Activated T-helper 1 cell treated with Interleukin-2 at 50 U/mL for 16 hours (primary cell): ENCODE measurements at regions not wholly inside any gene's neighbourhood (a gene's known extent, or its start where the extent isn't known, plus 50 kb on each side); places are given as distances from the start of the nearest gene placed in this dataset.

Source experiments
- DNase-seq: peaks from one replicate; pipeline ENCODE4 v3.0.0-alpha.2; 2020; ENCODE audit warnings: low read depth

DNA sequence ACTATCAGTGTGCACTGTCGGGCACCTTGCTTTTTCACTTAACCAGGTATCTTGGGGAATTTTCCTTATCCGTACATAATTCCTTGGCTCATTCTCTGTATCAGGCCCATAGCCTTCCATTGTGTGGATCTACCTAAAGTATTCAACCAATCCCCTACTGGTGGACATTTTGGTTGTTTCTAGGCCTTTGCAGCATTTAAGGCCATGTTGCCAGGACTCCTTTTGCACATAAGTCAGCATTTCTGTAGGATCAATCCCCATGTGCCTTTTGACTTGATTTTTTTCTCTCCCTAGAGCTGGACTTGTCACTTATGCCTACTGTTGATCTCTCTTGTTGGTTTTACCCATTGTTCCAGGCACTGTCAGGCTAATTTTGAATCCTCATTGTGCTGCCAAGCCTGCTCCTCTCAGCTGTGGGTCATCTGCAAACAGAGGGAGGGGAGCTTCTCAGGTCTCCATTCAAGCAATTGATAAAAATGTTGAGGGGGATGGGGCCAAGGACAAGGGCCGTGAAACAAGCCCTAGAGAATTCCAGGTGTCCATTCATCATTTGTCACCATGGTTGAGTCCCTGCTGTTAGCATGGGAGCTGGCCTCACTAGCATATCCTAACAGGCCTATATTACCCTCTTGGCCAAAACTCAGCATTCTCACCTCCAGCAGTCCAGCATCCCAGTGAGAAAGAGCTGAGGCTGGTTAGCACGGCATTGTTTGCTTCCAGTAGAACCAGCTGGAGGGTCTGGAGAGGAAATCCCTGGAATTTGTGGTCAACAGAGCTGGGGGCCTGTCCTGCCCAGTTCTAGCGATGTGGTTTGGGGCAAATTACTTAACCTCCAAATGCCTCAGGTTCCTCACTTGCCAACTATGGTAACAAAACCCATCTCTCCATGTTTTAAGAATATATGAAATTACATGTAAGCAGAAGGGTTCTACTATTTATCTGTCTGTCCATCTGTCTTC lies 178.4 kb downstream of the MRPL14 start:
- no peak for DNase-seq

DNA sequence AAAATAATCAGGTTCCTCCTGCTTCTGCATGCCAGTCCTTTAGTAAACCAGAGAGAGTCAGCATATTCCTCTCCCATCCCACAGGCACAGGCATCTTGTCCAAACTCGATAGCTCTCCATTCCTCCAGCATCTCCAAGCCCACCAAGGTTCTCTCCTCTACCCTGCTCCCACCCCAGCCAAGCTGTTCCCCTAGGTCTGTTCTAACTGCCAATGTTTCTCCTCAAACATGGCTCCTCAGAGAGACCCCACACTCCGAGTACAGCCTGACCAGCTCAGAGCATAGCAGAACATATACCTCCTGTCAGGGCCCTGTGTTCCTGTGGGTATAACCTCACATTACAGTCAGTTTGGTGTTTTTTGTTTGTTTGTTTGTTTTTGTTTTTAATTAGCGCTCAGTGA lies 177.8 kb downstream of the VEGFA start:
- DNase-seq = no peak

DNA sequence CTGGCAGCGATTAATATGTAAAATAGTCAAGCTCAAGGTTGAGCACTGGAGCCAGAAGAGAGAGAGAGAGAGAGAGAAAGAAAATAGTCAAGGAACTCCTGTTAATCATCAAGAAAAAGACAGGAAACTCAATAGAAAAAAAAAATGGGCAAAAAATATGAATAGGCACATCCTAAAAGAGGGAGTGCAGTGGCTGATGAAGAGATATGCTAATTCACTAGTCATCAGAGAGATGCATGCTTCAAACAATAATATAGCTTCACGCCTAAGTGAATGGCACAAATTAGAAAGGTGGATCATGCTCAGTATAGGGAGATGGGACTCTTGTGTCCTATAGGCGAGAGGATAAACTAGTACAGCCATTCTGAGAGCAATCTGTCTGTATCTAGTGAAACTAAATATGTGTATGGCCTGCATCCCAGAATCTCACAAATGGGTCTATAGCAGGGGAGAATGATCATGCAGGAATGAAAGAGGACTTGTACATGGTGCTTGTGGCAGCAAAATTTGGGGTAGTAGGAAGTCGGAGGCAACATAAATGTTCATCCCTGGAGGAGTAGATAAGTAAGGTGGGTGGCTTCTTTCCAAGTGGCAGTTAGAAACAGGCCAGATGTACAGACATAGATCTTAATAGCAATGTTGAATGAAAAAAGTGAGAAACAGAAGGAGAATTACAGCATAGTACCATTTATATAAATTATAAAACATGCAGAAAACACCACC lies 176.8 kb downstream of the VEGFA start:
- DNase-seq = no peak

DNA sequence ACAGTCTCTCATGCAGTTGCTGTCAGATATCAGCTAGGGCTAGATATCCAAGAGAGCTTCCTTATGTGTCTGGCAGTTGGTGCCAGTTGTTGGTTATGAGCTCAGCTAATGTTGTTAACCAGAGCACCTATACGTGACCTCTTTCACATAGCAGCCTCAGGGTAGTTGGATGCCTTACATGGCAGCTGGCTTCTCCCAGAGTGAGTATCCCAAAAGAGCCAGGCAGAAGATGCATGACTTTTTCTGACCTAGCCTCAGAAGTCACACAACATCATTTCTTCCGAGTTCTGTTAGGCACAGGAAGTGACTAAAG lies 175.7 kb downstream of the VEGFA start:
- DNase-seq = no peak

DNA sequence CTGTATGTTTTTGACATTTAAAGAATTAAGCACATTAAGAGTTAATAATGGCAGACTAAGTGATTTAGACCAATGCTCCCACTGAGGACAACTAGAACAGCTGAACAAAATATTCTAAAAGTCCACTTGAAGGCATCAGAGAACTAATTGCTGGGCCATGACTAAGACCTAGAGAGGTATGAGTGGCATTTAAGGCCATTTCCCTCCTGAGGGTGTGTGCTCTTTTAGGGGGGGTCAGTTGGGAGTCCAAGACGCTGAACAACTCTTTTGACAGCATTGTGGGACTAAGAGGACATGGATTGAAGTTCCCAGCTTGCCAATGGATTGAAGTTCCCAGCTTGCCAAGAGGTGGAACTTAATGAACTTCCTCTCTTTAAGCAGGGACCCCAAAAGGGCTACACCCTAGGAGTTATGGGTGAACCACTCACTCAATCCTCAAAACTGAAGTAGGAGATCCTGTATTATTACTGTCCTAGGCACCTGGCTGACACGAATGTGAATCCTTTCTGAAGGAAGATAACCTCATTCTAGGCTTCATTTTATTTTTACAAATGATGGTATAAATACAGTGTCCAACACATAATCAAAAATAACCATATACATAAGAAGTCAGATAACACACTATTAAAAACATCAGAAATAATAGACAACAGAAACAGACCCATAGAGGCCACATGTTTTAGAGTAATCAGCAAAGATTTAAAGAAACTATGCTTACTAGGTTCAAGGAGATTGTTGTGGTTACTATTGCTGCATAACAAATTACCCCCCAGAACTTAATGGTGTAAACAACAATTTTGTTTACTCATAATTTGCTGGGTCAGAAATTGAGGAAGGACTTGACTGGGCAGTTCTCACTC lies 175.1 kb downstream of the VEGFA start:
- DNase-seq = no peak

DNA sequence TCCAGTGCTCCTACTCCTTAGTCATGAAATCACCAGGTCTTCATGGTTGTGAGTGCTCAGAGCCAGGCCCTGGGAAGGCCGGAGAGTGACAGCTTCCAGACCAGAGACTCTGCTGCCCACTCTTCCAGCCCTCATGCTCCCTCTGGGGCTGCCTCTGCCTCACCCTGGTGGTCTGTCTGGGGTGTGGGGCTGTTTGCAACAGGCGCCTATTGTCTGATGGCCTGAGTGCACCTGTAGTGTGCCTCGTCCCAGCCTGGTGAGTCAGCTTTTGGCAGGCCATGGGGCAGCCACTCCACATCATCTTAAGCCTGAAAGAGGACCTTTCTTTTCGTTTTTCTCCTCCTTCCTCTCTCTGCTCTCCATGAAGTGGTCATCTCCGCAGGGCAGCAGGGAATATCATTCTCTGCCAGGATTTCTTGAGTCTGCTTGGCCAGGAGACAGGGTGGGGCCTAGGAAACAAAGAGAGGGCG lies 173.8 kb downstream of the VEGFA start:
- no peak for DNase-seq

DNA sequence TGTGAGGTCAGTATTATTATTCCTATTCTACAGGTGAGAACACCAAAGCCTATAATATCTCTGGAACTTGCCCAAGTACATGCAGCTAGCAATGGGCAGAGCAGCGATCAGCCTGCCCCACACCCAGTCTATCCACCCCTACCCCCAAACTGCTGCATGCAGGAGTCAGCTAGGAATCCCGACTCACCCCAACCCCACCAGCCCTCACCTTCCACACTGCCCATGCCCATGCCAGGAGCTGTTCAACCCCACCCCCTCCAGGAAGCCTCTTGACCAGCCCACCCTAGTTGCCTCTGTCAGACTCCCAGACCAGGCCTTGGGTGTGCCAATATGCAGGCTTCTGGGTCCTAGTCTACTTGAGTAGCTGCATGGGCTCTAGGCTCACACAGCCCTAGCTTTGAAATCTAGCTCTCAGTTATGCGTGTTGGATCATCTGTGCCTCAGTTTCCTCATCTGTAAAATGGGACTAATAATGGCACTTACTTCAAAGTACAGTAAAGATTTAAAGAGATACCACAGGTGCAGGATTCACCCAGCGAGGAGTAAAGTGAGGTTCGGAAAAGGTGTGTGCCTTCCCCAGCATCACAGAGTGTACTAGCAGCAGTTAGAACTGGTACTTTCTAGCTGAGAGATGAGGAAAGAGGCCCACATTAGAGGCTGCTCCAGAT lies 173.2 kb downstream of the VEGFA start:
- DNase-seq = no peak

DNA sequence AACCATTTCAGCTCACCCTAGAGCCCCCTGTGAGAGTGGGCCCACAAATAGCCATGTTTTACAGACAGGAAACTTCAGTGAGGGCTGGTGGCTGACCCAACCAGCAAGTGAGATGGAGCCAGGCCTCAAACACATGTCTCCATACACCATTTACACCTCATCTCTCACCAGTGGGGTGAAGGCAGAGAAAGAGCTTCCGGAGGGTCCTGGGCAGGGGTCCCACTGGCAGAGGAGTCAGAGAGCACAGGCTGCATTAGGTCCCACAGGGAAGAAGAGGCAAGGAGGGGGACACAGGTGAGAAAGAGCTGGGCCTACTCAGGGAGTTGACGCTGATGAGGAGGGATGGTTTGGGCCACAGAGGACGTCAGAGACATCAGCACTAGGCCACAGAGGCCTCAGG lies 172.6 kb downstream of the VEGFA start:
- no peak for DNase-seq

DNA sequence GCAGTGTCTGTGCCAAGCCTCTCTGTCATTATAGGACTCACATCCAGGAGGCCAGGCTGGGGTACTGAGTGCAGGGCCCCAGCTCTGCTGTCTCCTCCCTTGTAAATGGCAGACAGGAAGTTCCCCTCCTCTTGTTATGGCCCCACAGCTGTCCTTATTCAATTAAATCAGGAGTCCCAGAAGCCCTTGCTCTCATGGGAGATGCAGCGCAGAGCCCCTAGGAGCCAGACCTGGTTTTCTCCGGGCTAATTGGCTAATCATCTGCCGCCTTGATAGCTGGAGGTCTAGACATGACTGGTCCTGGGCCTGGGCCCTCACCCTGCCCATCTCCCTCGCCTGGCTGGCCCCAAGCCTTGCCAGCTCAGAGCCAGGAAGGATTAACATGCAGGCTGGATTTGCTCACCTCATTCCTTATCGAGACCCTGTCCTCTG lies 172.0 kb downstream of the VEGFA start:
- no peak for DNase-seq

DNA sequence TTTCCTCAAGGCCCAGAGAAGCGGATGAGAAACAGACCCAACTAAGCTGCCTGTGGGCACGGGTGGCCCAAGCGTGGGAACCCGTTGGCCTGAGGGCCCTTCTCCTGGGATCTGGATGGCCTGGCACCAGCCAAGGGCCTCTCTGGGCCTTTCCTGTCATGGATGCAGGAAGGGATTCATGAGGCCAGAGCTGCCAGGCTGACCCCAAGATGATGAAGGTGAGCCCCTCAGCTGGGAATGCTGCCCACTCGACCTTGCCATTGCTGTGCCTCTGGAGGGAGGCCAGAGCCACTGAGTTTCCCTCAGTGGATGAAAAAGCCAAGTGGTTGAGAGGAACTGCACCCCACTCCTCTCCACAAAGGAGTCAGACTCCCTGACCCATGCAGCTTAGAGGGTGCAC lies 171.2 kb downstream of the VEGFA start:
- no peak for DNase-seq

DNA sequence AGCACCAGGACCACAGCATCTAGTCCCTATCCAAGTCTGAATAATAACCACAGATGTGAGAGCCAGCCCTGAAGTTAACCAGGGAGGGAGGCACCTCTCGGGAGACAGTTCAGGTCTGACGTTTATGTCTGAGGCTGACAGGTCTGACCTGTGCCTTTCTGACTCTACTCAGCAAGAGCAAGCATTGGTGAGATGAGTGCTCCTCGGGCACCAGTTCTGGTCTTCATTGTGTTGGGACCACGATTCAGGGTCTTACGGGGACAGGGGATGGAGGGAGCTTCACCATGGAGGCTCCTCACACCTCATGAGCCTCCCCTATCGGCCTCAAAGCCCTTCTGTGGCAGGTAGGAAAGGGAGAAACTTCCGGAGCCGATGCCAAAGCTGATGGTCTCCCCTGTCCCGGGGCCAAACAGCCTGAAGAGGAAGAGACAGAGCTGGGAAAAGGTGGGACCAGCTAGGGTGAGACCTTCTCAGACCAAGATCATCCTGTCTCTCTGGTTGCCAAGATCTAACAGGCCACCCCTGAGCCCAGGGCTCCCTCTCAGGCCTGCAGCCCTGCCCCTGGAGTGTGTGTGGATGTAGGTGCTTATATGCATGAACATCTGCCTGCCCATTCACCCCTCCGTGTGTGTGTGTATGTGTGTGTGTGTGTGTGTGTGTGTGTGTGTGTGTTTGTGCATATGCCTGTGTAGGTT lies 170.5 kb downstream of the VEGFA start:
- no peak for DNase-seq

DNA sequence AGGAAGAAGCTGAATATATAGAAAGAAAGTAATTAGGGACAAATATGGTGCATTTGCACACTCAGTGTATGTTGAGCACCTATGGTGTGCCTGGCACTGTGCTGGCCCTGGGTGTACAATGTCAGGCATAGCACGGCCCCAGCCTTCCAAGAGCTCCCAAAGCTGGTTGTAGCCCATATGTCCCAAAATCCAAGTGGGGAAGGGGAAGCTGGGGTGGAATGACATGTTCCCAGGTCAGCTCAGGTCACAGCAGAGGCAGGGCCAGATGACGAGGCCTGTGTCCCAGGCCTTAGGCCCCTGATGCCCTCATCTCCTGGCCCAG lies 170.0 kb downstream of the VEGFA start:
- DNase-seq = no peak

DNA sequence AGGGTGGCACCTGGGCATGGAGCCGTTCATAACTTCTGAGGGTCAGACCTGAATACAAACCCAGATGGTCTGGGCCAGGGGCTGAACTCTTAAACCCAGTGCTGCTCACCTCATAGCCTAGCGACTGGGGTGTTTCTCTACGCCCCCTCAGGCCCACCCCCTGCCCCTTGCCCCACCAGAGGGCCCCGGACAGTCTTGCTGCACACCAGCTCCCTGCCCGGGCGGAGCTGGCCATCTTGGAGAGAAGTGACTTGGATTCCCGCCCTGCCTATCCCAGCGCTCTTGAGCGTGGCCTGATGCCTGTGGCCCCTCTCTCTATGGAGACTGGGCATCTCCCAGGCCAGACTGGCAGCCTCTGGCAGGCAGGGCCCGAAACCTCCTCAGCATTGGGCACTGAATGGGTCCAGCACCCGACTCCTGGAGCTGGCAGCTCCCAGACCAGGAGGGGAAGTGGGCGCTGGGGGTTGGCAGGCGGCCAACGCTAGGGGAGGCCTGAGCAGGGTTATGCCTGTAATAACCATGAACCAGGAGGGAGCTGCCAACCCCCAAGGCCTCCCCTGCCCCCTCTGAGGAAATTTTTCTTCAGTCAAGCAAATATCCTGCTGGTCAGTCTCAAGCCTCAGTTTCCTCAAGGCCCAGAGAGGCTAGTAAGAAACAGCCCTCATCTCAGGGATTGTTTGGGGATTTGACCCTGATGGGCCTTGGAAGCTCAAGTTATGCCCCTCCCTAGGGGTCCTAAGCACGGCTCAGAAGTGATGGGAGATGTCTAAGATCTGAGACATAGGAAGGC lies 169.5 kb downstream of the VEGFA start:
- DNase-seq = no peak

DNA sequence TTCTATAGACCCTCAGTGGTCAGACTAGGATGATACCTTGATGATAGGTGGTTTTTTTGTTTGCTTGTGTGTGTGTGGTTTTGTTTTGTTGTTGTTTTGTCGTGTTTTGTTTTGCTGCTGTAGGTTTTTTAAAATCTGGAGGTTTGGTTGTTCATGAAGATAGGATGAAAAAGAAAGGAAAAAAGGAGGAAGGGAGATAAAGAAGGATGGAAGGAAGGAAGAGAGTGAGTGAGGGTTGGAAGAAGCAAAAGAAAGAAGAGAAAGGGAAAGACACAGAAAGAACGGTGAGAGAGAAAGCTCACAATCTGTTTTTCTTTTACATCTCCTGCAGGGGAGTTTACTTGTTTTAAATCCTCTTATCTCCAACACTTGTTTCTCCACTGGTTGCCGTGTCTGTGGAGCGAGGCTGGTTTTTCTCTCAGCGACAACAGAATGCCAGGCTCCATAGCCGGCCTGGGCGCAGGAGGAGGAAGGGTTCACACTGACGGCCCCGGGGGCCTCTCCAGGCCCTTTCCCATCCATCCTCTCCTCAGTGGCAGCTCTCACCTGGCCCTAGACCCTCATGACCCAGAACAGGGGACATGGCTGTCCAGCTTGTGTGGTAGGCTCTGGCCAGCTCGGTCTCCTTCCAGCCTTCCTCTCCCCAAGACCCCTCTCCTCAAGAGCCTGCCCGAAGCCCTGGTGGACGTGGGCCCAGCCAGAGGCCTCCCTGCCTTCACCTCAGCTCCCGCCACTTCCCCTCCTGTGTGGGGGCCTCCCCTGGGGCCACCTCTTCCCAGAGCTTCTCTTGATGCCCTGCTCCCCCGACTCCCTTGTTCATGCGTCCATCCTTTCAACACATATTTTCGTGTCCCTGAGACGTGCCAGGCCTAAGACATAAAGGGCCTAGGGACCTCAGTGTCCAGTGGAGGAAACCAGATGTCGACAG lies 168.4 kb downstream of the VEGFA start:
- no peak for DNase-seq

DNA sequence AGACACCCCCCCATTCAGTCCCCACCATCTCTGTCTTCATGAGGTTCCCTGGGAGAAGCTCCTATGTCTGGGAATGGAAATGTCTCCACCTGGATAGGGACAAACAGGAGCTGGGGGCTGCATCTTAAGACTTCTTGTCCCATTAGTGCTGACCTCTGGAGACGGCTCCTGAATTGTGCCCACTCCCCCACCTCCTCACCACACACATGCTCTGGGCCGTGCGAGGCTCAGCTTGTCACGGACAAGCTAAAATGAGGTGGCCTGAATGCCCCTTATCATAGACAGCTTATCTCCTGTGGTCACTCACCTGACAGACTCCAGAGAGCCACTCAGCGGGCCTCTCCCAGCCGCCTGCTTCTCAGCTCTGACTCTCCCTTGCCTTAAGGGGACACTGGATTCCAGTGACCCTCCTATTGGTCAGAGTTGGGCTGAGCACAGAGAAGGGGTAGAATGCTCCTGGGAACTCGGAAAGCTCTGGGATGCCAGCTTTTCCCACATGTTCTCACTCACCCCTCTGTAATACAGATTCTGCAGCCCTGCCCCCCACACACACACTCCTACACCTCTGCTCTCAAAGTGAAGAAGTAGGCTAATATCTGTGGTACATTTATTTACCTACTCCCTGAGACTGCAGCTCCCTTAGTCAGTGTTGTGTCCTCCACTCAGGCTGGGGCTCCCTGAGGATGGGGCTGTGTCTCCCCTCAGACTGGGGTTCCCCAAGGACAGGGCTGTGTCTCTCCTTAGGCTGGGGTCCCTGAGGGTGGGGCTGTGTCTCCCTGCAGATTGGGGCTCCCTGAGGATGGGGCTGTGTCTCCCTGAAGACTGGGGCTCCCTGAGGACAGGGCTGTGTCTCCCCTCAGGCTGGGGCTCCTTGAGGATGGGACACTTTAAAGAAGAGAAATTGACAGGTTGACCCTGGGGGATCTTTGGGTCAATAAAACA lies 167.5 kb downstream of the VEGFA start:
- no peak for DNase-seq

DNA sequence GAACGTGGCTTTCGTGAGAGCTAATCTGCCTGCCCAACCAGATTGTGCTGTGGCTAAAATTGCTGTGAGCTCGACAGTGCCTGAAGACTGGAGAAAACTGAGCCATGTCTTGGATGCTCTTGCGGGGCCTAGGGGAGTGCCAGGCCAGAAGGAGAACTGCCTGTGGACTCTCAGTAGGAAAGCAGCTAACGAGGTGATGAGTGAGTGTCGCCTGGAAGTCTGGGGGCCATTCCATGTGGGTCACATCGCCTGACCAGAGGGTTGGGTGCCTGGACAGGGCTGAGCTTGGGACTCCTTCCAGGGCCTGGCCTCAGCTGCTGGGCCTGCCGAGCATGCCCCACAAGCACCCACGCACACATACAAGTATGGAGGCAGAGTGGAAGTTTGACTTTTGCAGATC lies 166.5 kb downstream of the VEGFA start:
- no peak for DNase-seq

DNA sequence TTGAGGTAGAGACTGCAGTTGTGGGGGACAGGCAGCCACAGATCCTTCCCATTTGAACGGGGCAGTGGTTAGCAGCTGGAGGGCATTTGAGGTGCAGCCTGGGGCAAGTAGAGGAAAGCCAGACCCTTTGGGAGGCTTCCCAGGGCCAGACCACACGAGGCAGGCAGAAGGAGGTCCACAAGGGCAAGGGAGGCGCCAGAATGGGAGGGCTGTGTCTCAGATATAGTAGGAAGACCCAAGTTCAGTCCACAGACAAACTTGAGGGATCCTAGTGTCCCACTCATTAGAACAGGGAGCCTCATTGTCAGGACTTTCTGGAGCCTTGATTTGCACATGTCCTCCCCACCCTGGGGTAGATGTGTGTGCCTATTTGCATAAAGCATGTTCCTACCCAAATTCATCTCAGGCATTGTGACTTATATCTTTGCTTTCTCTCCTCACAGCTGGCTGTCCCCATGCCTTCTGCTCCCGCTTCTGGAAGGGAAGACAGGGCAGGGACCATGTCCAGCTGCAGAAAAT lies 166.0 kb downstream of the VEGFA start:
- no peak for DNase-seq
